ENCODE measurements at regions not wholly inside any gene's neighbourhood (a gene's known extent, or its start where the extent isn't known, plus 50 kb on each side); places are given as distances from the start of the nearest gene placed in this dataset.
A peak's percentile ranks its signal among the peaks of the same experiment; 100 is the strongest.

DNA sequence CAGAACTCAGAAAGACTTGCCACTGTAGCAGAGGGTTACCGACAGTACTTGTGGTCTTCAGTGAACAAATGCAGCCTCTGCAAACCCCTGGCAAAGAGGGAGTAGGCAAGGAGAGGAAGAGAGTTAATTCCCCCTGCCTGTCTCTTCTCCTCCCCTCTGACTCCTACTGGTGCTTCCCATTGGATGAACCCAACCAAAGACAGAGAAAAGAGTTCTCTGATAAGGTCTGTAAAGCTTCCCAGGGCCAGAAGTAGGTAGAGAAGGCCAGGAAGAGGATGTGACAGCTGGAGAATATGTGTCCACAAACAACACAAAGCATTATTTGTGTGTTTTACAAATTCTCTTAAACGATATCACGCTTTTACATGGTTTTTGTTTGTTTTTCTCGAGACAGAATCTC, 66.6 kb upstream of the GPCPD1 start:
- H3K27ac ChIP-seq, result no peak overlapping the region
- 86 to 94% (median 91%) methylated on average over 4 of the region's 4 CpGs for WGBS, 4 donors
- no peaks in the 10 kb centered on the region for H3K36me3 ChIP-seq (replicated peaks in 1 of 2)
- no peak overlapping the region for H3K4me3 ChIP-seq
- H3K9me3 ChIP-seq (replicated peaks in 1 of 3), result no peaks in the 10 kb centered on the region
- TF ChIP-seq POLR2A (IDR thresholded peaks at IDR 0.05), result no peak
- TF ChIP-seq, protein P1, sequence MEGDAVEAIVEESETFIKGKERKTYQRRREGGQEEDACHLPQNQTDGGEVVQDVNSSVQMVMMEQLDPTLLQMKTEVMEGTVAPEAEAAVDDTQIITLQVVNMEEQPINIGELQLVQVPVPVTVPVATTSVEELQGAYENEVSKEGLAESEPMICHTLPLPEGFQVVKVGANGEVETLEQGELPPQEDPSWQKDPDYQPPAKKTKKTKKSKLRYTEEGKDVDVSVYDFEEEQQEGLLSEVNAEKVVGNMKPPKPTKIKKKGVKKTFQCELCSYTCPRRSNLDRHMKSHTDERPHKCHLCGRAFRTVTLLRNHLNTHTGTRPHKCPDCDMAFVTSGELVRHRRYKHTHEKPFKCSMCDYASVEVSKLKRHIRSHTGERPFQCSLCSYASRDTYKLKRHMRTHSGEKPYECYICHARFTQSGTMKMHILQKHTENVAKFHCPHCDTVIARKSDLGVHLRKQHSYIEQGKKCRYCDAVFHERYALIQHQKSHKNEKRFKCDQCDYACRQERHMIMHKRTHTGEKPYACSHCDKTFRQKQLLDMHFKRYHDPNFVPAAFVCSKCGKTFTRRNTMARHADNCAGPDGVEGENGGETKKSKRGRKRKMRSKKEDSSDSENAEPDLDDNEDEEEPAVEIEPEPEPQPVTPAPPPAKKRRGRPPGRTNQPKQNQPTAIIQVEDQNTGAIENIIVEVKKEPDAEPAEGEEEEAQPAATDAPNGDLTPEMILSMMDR (IDR thresholded peaks at IDR 0.05), result no peak
- intact Hi-C loops (cut with DNase I), result no loop called here
- peaks cover 0 to 6% of the 10 kb centered on the region in 2 donors for H3K4me1 ChIP-seq (replicated peaks in 1 of 2)
- no peak for DNase-seq
- H3K27me3 ChIP-seq, result no peaks in the 10 kb centered on the region

DNA sequence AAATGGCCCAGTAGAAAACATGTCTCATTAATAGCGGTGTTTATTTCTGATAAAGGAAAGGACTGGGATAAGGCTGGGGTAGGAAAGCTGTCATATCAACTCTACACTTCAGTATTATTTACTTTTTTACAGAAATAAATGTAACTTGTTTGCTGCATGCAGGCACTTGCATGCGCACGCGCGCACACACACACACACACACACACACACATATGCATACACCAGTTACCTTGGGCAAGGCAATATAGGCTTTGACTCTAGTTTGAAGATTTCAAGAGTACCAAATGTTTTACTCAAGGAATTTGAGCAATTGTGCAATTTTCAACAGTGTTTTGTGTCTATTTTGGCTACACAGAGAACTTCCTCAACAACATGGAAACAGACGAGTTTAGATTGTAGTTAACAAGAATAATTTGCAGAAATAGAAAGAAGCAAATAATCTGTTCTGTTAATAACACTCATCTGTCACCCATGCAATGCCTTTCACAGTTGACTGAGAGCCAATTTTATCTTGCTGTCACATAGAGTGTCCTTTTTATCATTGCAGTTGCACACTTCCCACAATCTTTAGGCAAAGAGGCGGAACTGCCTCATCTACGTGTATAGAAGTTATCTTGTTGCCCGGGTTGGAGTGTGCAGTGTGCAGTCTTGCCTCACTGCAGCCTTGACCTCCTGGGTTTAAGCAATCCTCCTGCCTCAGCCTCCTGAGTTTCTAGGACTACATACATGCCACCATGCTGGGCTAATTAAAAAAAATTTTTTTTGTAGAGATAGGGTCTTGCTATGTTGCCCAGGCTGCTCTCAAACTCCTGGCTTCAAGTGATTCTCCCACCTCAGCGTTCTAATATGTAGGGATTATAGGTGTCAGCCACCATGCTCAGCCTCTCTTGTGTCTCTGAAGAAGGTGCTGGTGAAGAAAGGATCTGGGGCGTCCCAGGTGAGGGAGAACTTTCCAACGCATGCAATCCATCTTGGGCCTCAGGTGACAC, 64.6 kb upstream of the GPCPD1 start:
- Histone ChIP-seq H3K4me3 (no peak overlapping the region), H3K27me3 (no peaks in the 10 kb centered on the region), H3K4me1 (replicated peaks in 1 of 2) (peaks cover 0 to 6% of the 10 kb centered on the region in 2 donors), H3K27ac (peak overlapping the region in 1 of 5 donors; percentile 36), H3K9me3 (replicated peaks in 1 of 3) (no peaks in the 10 kb centered on the region), H3K36me3 (replicated peaks in 1 of 2) (no peaks in the 10 kb centered on the region)
- peak in 1 of 7 donors; percentile 10 for DNase-seq
- TF ChIP-seq POLR2A (IDR thresholded peaks at IDR 0.05), result no peak
- TF ChIP-seq, protein P1 (IDR thresholded peaks at IDR 0.05), result no peak
- 64 to 79% (median 77%) methylated on average over 12 of the region's 12 CpGs for WGBS, 4 donors
- intact Hi-C loops (cut with DNase I), result no loop called here

DNA sequence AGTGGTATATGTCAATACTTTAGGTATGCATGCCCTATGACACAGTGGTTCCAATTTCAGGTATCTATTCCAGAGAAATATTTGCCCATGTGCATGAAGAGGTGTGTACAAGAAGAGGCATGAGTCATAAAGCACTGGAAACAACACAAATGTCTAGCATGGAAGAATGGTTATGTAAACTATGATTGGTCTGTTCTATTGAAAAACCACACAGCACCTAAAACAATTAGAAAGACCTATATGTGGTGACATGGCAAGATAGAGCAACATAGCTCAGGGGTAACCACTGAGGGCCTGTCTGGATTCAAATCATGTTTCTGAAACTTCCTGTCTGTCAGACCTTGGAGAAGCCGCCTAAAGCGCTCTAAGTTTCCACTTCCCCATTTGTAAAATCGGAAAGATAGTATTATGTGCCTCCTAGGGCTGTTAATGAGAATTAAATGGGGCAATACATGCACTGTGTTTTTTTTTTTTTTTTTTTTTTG, 63.4 kb upstream of the GPCPD1 start:
- 72 to 76% (median 72%) methylated on average over 3 of the region's 3 CpGs for WGBS, 4 donors
- no peak overlapping the region for H3K27ac ChIP-seq
- H3K27me3 ChIP-seq, result no peaks in the 10 kb centered on the region
- no peak for DNase-seq
- TF ChIP-seq, protein P1 (IDR thresholded peaks at IDR 0.05), result no peak
- TF ChIP-seq POLR2A (IDR thresholded peaks at IDR 0.05), result no peak
- H3K4me1 ChIP-seq (replicated peaks in 1 of 2), result peaks cover 0 to 6% of the 10 kb centered on the region in 2 donors
- H3K4me3 ChIP-seq, result no peak overlapping the region
- intact Hi-C loops (cut with DNase I), result no loop called here
- no peaks in the 10 kb centered on the region for H3K36me3 ChIP-seq (replicated peaks in 1 of 2)
- no peaks in the 10 kb centered on the region for H3K9me3 ChIP-seq (replicated peaks in 1 of 3)

DNA sequence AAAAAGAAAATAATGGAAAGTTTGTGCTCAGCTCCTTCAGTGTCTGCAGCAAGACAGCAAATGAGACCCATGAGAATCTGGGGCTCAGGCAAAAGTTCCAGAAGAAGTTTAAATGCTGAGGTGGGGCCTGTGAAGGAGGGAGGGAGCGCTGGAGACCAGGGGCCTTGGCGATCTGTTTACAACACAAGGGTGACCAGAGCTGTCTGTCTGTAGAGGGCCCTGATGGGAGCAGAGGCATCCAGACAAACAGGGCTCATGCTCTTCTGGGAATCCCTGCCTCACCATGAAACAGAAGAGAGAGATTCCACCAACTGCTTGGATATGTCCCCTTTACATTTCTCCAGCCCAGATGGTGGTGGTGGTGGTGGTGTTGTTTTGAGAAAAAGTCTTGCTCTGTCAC, 60.1 kb upstream of the GPCPD1 start:
- TF ChIP-seq, protein P1 (IDR thresholded peaks at IDR 0.05), result no peak
- no peak for TF ChIP-seq POLR2A (IDR thresholded peaks at IDR 0.05)
- DNase-seq, result no peak
- Histone ChIP-seq H3K4me3 (no peak overlapping the region), H3K27ac (no peak overlapping the region), H3K36me3 (replicated peaks in 1 of 2) (no peaks in the 10 kb centered on the region), H3K9me3 (replicated peaks in 1 of 3) (no peaks in the 10 kb centered on the region), H3K27me3 (no peaks in the 10 kb centered on the region), H3K4me1 (replicated peaks in 1 of 2) (peaks cover 0 to 6% of the 10 kb centered on the region in 2 donors)
- WGBS, 4 donors, result 83 to 98% (median 89%) methylated on average over 2 of the region's 2 CpGs
- intact Hi-C loops (cut with DNase I), result no loop called here

Data from adrenal gland (tissue), 9 donors.